MM.1S (cell line): ENCODE measurements at regions not wholly inside any gene's neighbourhood (a gene's known extent, or its start where the extent isn't known, plus 50 kb on each side); places are given as distances from the start of the nearest gene placed in this dataset.

Experiments
- EZH2 ChIP-seq: fragments of 300-600 bp; sonication (generic); optimal IDR thresholded peaks from 2 replicates; pipeline ENCODE3; 2017; ENCODE audit warnings: low read depth, mild to moderate bottlenecking, antibody characterized with exemption, low read length, mixed read lengths
- TF ChIP-seq, protein P1 (sequence below): fragments of 300-600 bp; sonication (generic); IDR thresholded peaks from 2 replicates; pipeline ENCODE4 v1.5.1; 2016; ENCODE audit warnings: antibody characterized with exemption, low read length, mixed read lengths

DNA sequence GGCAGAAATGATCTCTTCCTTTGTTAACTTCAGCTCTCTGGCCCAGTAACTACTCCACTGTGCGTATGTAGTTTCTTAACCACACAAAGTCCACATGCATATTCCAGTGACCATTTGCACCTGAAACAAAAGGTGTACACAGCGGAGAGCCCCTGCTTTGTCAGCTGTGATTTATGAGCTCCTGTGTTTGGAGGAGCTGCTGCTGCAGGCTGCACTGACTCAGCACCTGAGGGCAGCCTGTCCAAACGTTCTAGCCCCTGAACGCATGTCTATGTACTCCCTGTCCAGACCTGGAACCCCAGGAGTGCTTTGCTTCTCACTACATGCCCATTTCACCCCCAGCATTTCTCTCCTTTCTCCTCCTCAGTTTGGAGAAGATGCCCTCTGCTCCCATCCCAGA lies 216.1 kb downstream of the ABCC12 start:
- TF ChIP-seq, protein P1, sequence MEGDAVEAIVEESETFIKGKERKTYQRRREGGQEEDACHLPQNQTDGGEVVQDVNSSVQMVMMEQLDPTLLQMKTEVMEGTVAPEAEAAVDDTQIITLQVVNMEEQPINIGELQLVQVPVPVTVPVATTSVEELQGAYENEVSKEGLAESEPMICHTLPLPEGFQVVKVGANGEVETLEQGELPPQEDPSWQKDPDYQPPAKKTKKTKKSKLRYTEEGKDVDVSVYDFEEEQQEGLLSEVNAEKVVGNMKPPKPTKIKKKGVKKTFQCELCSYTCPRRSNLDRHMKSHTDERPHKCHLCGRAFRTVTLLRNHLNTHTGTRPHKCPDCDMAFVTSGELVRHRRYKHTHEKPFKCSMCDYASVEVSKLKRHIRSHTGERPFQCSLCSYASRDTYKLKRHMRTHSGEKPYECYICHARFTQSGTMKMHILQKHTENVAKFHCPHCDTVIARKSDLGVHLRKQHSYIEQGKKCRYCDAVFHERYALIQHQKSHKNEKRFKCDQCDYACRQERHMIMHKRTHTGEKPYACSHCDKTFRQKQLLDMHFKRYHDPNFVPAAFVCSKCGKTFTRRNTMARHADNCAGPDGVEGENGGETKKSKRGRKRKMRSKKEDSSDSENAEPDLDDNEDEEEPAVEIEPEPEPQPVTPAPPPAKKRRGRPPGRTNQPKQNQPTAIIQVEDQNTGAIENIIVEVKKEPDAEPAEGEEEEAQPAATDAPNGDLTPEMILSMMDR: no peak
- no peak for TF ChIP-seq EZH2
